HG03196 (cell line): ENCODE measurements at regions not wholly inside any gene's neighbourhood (a gene's known extent, or its start where the extent isn't known, plus 50 kb on each side); places are given as distances from the start of the nearest gene placed in this dataset.

Source experiments
- ATAC-seq: cut with Tn5 transposase; IDR thresholded peaks from one replicate; pipeline ENCODE4 v1.9.1; 2021; ENCODE audit not compliant: unreplicated experiment

DNA sequence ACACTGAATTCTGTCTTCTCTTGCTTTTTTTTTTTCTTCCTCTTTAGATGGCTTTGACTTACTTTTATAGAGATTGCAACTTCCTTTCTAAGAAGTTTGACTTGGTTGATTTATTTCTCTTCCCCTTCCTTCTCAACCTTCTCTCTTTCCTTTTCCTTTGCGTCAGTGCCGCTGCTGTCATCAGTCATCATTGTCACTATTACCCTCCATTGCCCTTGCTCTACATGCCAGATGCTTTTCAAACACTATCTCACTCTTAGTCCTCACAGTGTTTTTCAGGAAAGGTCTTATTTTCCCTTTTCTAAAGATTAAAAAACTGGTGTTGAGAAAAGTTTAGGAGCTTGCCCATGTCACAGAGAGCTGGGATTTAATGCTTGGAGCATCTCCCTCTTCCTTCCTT is 74.7 kb upstream of the C11orf87 start:
- no peak for ATAC-seq

- no peak for ATAC-seq
Measured at GRCh38 chr11:109349276-109350080, 72.5 kb upstream of the C11orf87 start.

- no peak for ATAC-seq
Measured at GRCh38 chr11:109350091-109350490, 71.9 kb upstream of the C11orf87 start.

DNA sequence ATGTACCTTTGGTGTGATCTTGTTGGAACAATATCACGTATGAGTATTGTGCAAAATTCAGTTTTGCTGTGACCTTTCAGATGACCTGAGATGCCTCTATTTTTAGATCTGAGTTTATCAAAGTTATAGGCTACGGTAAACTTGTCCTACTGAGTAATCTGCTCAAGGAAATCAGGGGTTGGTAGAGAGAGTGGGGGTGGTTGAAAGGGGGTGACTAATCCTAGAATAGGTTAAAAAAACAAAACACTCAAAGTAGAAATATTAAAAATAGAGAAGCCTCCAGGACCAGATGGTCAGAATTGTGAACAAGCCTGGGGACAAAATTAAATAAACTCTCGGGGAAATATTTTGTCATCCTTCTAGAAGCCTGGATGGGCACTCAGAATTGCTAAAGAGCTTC is 59.9 kb upstream of the C11orf87 start:
- no peak for ATAC-seq

GRCh38 chr11:109363682-109364081 is 58.3 kb upstream of the C11orf87 start:
- no peak for ATAC-seq

DNA sequence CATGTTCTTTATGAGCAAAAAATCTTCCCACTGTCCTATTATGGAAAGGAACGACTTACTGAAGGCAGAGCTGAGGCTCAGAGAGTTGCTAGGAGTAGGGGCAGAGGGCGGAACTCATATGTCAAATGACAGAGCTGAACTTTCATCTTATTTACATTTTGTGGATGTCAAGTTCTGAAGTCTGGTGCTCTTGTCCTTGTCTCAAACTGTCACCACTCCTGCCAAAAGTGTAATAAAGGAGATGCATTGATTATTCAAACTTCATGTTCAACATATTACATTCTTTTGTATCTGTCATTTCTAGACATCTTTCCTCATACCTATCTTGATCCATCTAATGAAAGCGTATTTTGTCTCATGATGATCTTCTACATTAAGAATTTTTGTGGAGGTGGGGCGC is 57.1 kb upstream of the C11orf87 start:
- no peak for ATAC-seq

DNA sequence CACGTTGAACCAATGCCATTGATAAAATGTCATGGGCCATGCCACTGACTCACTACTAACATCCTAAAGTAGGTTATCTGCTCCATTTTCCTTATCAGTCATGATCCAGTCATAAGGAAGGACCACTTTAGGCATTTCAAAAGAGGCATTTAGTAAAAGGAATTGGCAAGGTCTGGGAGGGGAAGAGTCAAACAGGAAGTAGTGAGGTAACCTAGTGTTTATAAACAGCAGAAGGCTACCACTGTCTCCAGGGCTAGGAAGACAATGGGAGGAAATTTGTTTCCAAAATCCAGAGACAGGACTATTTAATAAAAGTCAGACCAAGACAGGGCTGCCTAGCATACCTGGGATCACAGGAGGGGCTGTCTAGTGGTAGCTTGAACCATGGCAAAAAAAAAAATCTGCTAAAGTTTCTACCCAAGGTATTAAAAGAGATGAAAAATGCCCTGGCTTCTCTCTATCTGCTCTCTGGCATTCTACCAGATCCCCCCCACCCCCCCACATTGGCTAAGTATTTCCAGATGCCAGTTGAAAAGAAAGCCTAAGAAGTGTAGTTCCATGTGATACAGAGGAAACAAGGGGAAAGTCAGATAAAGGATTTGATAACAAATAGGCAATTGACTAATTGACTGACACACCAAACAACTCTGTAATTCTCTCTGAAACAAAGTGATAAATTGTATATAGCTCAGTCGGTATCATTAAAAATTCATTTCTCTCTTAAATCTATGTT is 50.4 kb upstream of the C11orf87 start:
- ATAC-seq, result no peak
